ENCODE measurements at regions not wholly inside any gene's neighbourhood (a gene's known extent, or its start where the extent isn't known, plus 50 kb on each side); places are given as distances from the start of the nearest gene placed in this dataset.

GRCh38 chr12:107894589-107894988, 120.1 kb downstream of the ASCL4 start:
- TF ChIP-seq, protein P1, sequence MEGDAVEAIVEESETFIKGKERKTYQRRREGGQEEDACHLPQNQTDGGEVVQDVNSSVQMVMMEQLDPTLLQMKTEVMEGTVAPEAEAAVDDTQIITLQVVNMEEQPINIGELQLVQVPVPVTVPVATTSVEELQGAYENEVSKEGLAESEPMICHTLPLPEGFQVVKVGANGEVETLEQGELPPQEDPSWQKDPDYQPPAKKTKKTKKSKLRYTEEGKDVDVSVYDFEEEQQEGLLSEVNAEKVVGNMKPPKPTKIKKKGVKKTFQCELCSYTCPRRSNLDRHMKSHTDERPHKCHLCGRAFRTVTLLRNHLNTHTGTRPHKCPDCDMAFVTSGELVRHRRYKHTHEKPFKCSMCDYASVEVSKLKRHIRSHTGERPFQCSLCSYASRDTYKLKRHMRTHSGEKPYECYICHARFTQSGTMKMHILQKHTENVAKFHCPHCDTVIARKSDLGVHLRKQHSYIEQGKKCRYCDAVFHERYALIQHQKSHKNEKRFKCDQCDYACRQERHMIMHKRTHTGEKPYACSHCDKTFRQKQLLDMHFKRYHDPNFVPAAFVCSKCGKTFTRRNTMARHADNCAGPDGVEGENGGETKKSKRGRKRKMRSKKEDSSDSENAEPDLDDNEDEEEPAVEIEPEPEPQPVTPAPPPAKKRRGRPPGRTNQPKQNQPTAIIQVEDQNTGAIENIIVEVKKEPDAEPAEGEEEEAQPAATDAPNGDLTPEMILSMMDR (IDR thresholded peaks at IDR 0.05; ENCODE audit: low read depth, low read length), result no peak
- Histone ChIP-seq H3K4me3 (ENCODE audit: low read depth, low read length) (no peak overlapping the region), H3K27me3 (ENCODE audit: insufficient read depth, low read depth, severe bottlenecking) (peaks cover 13% of the 10 kb centered on the region), H3K27ac (no peak overlapping the region), H3K36me3 (no peaks in the 10 kb centered on the region), H3K9me3 (ENCODE audit: severe bottlenecking) (no peaks in the 10 kb centered on the region)
- no peak for DNase-seq

DNA sequence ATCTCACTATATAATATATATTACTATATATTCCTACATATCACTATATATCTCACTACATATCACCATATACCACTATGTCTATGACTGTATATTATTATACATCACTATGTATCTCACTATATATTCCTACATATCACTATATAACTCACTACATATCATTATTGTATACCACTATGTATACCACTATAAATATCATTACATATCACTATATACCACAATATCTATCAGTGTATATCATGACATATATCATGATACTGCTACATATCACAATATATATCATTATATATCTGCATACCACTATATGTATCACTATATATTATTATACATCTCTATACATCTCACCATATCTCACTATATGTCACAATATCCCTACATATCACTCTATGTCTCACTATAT, 121.5 kb downstream of the ASCL4 start:
- no peak for DNase-seq
- Histone ChIP-seq H3K27me3 (ENCODE audit: insufficient read depth, low read depth, severe bottlenecking) (peaks cover 7% of the 10 kb centered on the region), H3K4me3 (ENCODE audit: low read depth, low read length) (no peak overlapping the region), H3K9me3 (ENCODE audit: severe bottlenecking) (no peaks in the 10 kb centered on the region), H3K36me3 (no peaks in the 10 kb centered on the region), H3K27ac (no peak overlapping the region)
- TF ChIP-seq, protein P1 (IDR thresholded peaks at IDR 0.05; ENCODE audit: low read depth, low read length), result no peak

GRCh38 chr12:107900588-107900987, 126.1 kb downstream of the ASCL4 start:
- no peak for DNase-seq
- Histone ChIP-seq H3K36me3 (no peaks in the 10 kb centered on the region), H3K9me3 (ENCODE audit: severe bottlenecking) (no peaks in the 10 kb centered on the region), H3K27ac (no peak overlapping the region), H3K27me3 (ENCODE audit: insufficient read depth, low read depth, severe bottlenecking) (peaks cover 10% of the 10 kb centered on the region), H3K4me3 (ENCODE audit: low read depth, low read length) (no peak overlapping the region)
- TF ChIP-seq, protein P1 (IDR thresholded peaks at IDR 0.05; ENCODE audit: low read depth, low read length), result no peak

GRCh38 chr12:107903341-107904061, 129.0 kb downstream of the ASCL4 start:
- Histone ChIP-seq H3K36me3 (no peaks in the 10 kb centered on the region), H3K4me3 (ENCODE audit: low read depth, low read length) (peak overlapping the region; percentile 47), H3K27ac (no peak overlapping the region), H3K9me3 (ENCODE audit: severe bottlenecking) (no peaks in the 10 kb centered on the region), H3K27me3 (ENCODE audit: insufficient read depth, low read depth, severe bottlenecking) (peaks cover 22% of the 10 kb centered on the region)
- TF ChIP-seq, protein P1 (IDR thresholded peaks at IDR 0.05; ENCODE audit: low read depth, low read length), result no peak
- DNase-seq, result peak; percentile 89

- Histone ChIP-seq H3K27ac (no peak overlapping the region), H3K36me3 (no peaks in the 10 kb centered on the region), H3K9me3 (ENCODE audit: severe bottlenecking) (no peaks in the 10 kb centered on the region), H3K4me3 (ENCODE audit: low read depth, low read length) (no peak overlapping the region), H3K27me3 (ENCODE audit: insufficient read depth, low read depth, severe bottlenecking) (peaks cover 35% of the 10 kb centered on the region)
- no peak for DNase-seq
- TF ChIP-seq, protein P1 (IDR thresholded peaks at IDR 0.05; ENCODE audit: low read depth, low read length), result no peak
Measured at GRCh38 chr12:107906707-107907106, 132.2 kb downstream of the ASCL4 start.
